HEK293 (cell line): ENCODE measurements at regions not wholly inside any gene's neighbourhood (a gene's known extent, or its start where the extent isn't known, plus 50 kb on each side); places are given as distances from the start of the nearest gene placed in this dataset.

Source experiments
- CTCF ChIA-PET: fragments of 350-600 bp; formaldehyde crosslinking; extraction: SDS; loops from one replicate; lab custom pipeline; 2021; ENCODE audit warnings: antibody characterized with exemption; lab: Yijun Ruan, JAX
- POLR2A ChIA-PET: fragments of 300-600 bp; formaldehyde crosslinking; extraction: SDS; loops from one replicate; lab custom pipeline; 2020; ENCODE audit warnings: antibody characterized with exemption, inconsistent platforms; lab: Yijun Ruan, JAX
- H3K27ac ChIP-seq: fragments of 200-500 bp; sonication (Bioruptor generic); 2 replicates; pipeline ENCODE4 v1.5.1; 2014; ENCODE audit warnings: low read depth, low read length, control low read depth, inconsistent platforms; ENCODE audit errors: extremely low read depth
- H3K36me3 ChIP-seq, 2 experiments: fragments of 200-500 bp in 1 of 2; sonication (Bioruptor generic) in 1 of 2; 1 replicate in 1 of 2; 2 replicates in 1 of 2; pipeline ENCODE4 v1.5.1; 2014 to 2017; ENCODE audit warnings: inconsistent platforms in 2 of 2, low read length in 2 of 2; ENCODE audit not compliant: control insufficient read depth in 2 of 2, insufficient read depth in 1 of 2
- H3K4me1 ChIP-seq: fragments of 200-500 bp; sonication (Bioruptor generic); 2 replicates; pipeline ENCODE4 v1.5.1; 2014; ENCODE audit warnings: mild to moderate bottlenecking, low read length, inconsistent platforms; ENCODE audit not compliant: control insufficient read depth, insufficient read depth
- H3K4me3 ChIP-seq: 2 replicates; pipeline ENCODE4 v1.5.1; 2011; ENCODE audit warnings: low read depth, mild to moderate bottlenecking, control low read depth, low read length, moderate library complexity
- H3K9me3 ChIP-seq: fragments of 200-500 bp; sonication (Bioruptor generic); 2 replicates; pipeline ENCODE4 v1.5.1; 2014; ENCODE audit warnings: low read depth, low read length, inconsistent platforms; ENCODE audit not compliant: control insufficient read depth, insufficient read depth
- HOXD13 ChIP-seq: sonication (generic); formaldehyde crosslinking; IDR thresholded peaks from 2 replicates; pipeline ENCODE4 v1.8.0; 2022; ENCODE audit warnings: missing genetic modification reagents, borderline replicate concordance
- IKZF3 ChIP-seq: fragments of 450-650 bp; IDR thresholded peaks from 2 replicates; pipeline ENCODE4 v1.5.0; 2018; ENCODE audit warnings: missing biosample characterization, mild to moderate bottlenecking, missing genetic modification characterization, moderate library complexity
- KLF7 ChIP-seq: fragments of 450-650 bp; formaldehyde crosslinking; IDR thresholded peaks from 2 replicates; pipeline ENCODE4 v1.5.1; 2016; ENCODE audit warnings: missing biosample characterization, missing genetic modification characterization, borderline replicate concordance
- REPIN1 ChIP-seq: fragments of 450-650 bp; formaldehyde crosslinking; IDR thresholded peaks from 2 replicates; pipeline ENCODE4 v1.5.1; 2017; ENCODE audit warnings: missing biosample characterization, missing genetic modification characterization, low read depth
- SP3 ChIP-seq: fragments of 450-650 bp; formaldehyde crosslinking; IDR thresholded peaks from 2 replicates; pipeline ENCODE4 v1.5.1; 2016; ENCODE audit warnings: missing biosample characterization, missing genetic modification characterization
- TCF7L2 ChIP-seq: IDR thresholded peaks from 2 replicates; pipeline ENCODE4 v1.6.1; 2011; ENCODE audit warnings: low read depth, mild to moderate bottlenecking, inconsistent platforms, low read length, moderate library complexity, borderline replicate concordance
- ZFHX2 ChIP-seq: fragments of 450-650 bp; formaldehyde crosslinking; conservative IDR thresholded peaks from 2 replicates; pipeline ENCODE4 v1.5.1; 2016; ENCODE audit warnings: missing biosample characterization, missing genetic modification characterization
- ZIC2 ChIP-seq: fragments of 450-650 bp; formaldehyde crosslinking; IDR thresholded peaks from 2 replicates; pipeline ENCODE4 v1.5.1; 2016; ENCODE audit warnings: missing biosample characterization, missing genetic modification characterization
- ZNF112 ChIP-seq: fragments of 450-650 bp; formaldehyde crosslinking; IDR thresholded peaks from 2 replicates; pipeline ENCODE4 v1.5.0; 2017; ENCODE audit warnings: missing biosample characterization, missing genetic modification characterization
- ZNF140 ChIP-seq: fragments of 450-650 bp; formaldehyde crosslinking; IDR thresholded peaks from 2 replicates; pipeline ENCODE4 v1.5.1; 2016; ENCODE audit warnings: missing biosample characterization, missing genetic modification characterization
- ZNF155 ChIP-seq: fragments of 450-650 bp; formaldehyde crosslinking; IDR thresholded peaks from 2 replicates; pipeline ENCODE4 v1.5.1; 2016; ENCODE audit warnings: missing biosample characterization, missing genetic modification characterization
- ZNF169 ChIP-seq: fragments of 450-650 bp; formaldehyde crosslinking; IDR thresholded peaks from 2 replicates; pipeline ENCODE4 v1.5.1; 2016; ENCODE audit warnings: missing biosample characterization, missing genetic modification characterization
- ZNF354C ChIP-seq: fragments of 450-650 bp; formaldehyde crosslinking; IDR thresholded peaks from 2 replicates; pipeline ENCODE4 v1.5.1; 2016; ENCODE audit warnings: missing biosample characterization, missing genetic modification characterization, low read depth, borderline replicate concordance
- ZNF426 ChIP-seq: fragments of 450-650 bp; formaldehyde crosslinking; IDR thresholded peaks from 2 replicates; pipeline ENCODE4 v1.5.1; 2017; ENCODE audit warnings: missing biosample characterization, missing genetic modification characterization, mild to moderate bottlenecking, inconsistent platforms, moderate library complexity
- ZNF658 ChIP-seq: fragments of 450-650 bp; formaldehyde crosslinking; IDR thresholded peaks from 2 replicates; pipeline ENCODE4; 2016; ENCODE audit warnings: missing biosample characterization, missing genetic modification characterization
- ZNF670 ChIP-seq: fragments of 450-650 bp; formaldehyde crosslinking; IDR thresholded peaks from 2 replicates; pipeline ENCODE4 v1.5.1; 2016; ENCODE audit warnings: missing biosample characterization, missing genetic modification characterization, low read depth
- TF ChIP-seq, protein P1 (sequence below): fragments of 450-650 bp; formaldehyde crosslinking; IDR thresholded peaks from 2 replicates; pipeline ENCODE4 v1.5.1; 2016; ENCODE audit warnings: missing biosample characterization, missing genetic modification characterization
- TF ChIP-seq, protein P2 (sequence below): fragments of 450-650 bp; formaldehyde crosslinking; IDR thresholded peaks from 2 replicates; pipeline ENCODE4 v1.5.1; 2016; ENCODE audit warnings: missing biosample characterization, missing genetic modification characterization
- TF ChIP-seq, protein P3 (sequence below): fragments of 450-650 bp; formaldehyde crosslinking; IDR thresholded peaks from 2 replicates; pipeline ENCODE4 v1.5.1; 2016; ENCODE audit warnings: missing biosample characterization, missing genetic modification characterization, low read depth
- TF ChIP-seq, protein P4 (sequence below): fragments of 450-650 bp; formaldehyde crosslinking; IDR thresholded peaks from 2 replicates; pipeline ENCODE4 v1.5.1; 2016; ENCODE audit warnings: missing biosample characterization, missing genetic modification characterization

DNA sequence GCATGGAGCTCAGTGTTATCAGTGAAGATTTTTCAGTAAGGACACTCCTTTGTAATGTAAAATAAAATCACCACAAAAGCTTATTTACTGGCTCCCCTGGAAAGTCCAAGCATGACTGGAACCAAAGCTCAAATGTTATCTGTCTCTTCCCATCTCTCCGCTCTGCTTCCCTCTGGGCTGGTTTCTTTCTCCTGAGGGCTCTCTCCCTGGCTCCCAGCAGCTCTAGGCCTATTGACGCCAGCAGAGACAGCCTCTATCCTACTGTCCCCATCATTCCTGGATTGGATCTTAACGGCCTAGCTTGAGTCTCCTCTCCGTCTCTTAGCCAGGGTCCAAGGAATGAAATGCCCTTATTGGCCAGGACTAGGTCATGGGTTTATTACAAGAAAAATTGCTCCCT lies 86.1 kb downstream of the TMEM167A start (continued):
- TF ChIP-seq, protein P1, sequence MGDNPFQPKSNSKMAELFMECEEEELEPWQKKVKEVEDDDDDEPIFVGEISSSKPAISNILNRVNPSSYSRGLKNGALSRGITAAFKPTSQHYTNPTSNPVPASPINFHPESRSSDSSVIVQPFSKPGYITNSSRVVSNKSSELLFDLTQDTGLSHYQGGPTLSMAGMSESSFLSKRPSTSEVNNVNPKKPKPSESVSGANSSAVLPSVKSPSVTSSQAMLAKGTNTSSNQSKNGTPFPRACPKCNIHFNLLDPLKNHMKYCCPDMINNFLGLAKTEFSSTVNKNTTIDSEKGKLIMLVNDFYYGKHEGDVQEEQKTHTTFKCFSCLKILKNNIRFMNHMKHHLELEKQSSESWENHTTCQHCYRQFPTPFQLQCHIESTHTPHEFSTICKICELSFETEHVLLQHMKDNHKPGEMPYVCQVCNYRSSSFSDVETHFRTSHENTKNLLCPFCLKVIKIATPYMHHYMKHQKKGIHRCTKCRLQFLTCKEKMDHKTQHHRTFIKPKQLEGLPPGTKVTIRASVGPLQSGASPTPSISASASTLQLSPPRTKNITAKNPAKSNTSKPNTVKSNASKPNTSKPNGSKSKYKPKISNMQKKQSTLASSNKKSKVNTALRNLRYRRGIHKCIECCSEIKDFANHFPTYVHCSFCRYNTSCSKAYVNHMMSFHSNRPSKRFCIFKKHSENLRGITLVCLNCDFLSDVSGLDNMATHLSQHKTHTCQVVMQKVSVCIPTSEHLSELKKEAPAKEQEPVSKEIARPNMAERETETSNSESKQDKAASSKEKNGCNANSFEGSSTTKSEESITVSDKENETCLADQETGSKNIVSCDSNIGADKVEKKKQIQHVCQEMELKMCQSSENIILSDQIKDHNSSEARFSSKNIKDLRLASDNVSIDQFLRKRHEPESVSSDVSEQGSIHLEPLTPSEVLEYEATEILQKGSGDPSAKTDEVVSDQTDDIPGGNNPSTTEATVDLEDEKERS (tag by site-specific recombination), result no peak
- TF ChIP-seq HOXD13 (CRISPR knock-in tag), result no peak
- no peak for TF ChIP-seq KLF7 (tag by site-specific recombination)
- TF ChIP-seq, protein P2, sequence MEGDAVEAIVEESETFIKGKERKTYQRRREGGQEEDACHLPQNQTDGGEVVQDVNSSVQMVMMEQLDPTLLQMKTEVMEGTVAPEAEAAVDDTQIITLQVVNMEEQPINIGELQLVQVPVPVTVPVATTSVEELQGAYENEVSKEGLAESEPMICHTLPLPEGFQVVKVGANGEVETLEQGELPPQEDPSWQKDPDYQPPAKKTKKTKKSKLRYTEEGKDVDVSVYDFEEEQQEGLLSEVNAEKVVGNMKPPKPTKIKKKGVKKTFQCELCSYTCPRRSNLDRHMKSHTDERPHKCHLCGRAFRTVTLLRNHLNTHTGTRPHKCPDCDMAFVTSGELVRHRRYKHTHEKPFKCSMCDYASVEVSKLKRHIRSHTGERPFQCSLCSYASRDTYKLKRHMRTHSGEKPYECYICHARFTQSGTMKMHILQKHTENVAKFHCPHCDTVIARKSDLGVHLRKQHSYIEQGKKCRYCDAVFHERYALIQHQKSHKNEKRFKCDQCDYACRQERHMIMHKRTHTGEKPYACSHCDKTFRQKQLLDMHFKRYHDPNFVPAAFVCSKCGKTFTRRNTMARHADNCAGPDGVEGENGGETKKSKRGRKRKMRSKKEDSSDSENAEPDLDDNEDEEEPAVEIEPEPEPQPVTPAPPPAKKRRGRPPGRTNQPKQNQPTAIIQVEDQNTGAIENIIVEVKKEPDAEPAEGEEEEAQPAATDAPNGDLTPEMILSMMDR (tag by site-specific recombination), result no peak
- TF ChIP-seq, protein P3, sequence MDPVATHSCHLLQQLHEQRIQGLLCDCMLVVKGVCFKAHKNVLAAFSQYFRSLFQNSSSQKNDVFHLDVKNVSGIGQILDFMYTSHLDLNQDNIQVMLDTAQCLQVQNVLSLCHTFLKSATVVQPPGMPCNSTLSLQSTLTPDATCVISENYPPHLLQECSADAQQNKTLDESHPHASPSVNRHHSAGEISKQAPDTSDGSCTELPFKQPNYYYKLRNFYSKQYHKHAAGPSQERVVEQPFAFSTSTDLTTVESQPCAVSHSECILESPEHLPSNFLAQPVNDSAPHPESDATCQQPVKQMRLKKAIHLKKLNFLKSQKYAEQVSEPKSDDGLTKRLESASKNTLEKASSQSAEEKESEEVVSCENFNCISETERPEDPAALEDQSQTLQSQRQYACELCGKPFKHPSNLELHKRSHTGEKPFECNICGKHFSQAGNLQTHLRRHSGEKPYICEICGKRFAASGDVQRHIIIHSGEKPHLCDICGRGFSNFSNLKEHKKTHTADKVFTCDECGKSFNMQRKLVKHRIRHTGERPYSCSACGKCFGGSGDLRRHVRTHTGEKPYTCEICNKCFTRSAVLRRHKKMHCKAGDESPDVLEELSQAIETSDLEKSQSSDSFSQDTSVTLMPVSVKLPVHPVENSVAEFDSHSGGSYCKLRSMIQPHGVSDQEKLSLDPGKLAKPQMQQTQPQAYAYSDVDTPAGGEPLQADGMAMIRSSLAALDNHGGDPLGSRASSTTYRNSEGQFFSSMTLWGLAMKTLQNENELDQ (tag by site-specific recombination), result no peak
- no peak for TF ChIP-seq ZNF426
- no peak for TF ChIP-seq ZNF354C (tag by site-specific recombination)
- TF ChIP-seq ZIC2 (tag by site-specific recombination), result no peak

DNA sequence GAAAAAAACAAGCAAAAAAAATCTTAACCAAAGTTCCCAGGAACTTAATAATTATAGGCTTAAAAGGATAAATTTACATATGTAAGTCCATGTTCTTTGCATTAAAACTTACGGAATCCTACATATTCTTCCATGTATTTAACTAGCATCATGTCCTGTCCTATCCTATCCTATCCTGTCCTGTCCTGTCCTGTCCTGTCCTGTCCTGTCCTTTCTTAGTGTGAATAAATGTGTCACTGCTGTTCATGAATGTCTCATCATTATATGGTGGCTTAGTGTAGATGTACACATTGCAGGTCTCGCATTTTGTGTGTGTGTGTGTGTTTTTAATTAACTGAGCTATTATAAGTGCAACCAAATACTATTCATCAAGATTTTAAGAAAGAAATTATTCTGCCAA lies 90.0 kb downstream of the TMEM167A start:
- H3K4me3 ChIP-seq, result no peak overlapping the region
- ChIA-PET POLR2A (no interaction called here), CTCF (no interaction called here)
- no peaks in the 10 kb centered on the region for H3K36me3 ChIP-seq
- TF ChIP-seq, protein P1 (tag by site-specific recombination), result no peak
- TF ChIP-seq ZFHX2 (tag by site-specific recombination) (no peak), ZNF155 (tag by site-specific recombination) (no peak), REPIN1 (no peak), ZNF112 (tag by site-specific recombination) (no peak), TCF7L2 (no peak), ZNF354C (tag by site-specific recombination) (no peak), ZNF169 (tag by site-specific recombination) (no peak), ZNF140 (tag by site-specific recombination) (no peak), IKZF3 (tag by site-specific recombination) (no peak), ZNF658 (tag by site-specific recombination) (no peak), ZNF670 (tag by site-specific recombination) (no peak), SP3 (tag by site-specific recombination) (no peak)
- TF ChIP-seq, protein P4, sequence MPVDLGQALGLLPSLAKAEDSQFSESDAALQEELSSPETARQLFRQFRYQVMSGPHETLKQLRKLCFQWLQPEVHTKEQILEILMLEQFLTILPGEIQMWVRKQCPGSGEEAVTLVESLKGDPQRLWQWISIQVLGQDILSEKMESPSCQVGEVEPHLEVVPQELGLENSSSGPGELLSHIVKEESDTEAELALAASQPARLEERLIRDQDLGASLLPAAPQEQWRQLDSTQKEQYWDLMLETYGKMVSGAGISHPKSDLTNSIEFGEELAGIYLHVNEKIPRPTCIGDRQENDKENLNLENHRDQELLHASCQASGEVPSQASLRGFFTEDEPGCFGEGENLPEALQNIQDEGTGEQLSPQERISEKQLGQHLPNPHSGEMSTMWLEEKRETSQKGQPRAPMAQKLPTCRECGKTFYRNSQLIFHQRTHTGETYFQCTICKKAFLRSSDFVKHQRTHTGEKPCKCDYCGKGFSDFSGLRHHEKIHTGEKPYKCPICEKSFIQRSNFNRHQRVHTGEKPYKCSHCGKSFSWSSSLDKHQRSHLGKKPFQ (tag by site-specific recombination), result no peak
- H3K4me1 ChIP-seq, result peaks cover 8% of the 10 kb centered on the region; the same call in 1 of the 2 replicates
- H3K27ac ChIP-seq, result no peak overlapping the region
- H3K9me3 ChIP-seq, result no peaks in the 10 kb centered on the region
